OCI-LY3 (cell line): ENCODE measurements at regions not wholly inside any gene's neighbourhood (a gene's known extent, or its start where the extent isn't known, plus 50 kb on each side); places are given as distances from the start of the nearest gene placed in this dataset.

ENCODE experiments used
- H2AFZ ChIP-seq: fragments of 200-600, 300-600 bp; shearing (Covaris generic); 2 replicates; pipeline ENCODE4 v1.6.0; 2014; ENCODE audit warnings: antibody characterized with exemption, low read depth, low read length
- H3K27ac ChIP-seq: fragments of 200-600, 300-600 bp; sonication (generic); 2 replicates; pipeline ENCODE4 v1.5.1; 2014; ENCODE audit warnings: mild to moderate bottlenecking, low read length, moderate library complexity, mixed read lengths
- H3K27me3 ChIP-seq: fragments of 200-600, 300-600 bp; sonication (generic); 2 replicates; pipeline ENCODE4 v1.6.1; 2014; ENCODE audit warnings: low read depth, low read length, mixed read lengths
- H3K36me3 ChIP-seq: fragments of 200-600, 300-600 bp; sonication (generic); replicated peaks from 2 replicates; pipeline ENCODE3; 2014; ENCODE audit warnings: low read depth, low read length, mixed read lengths
- H3K4me1 ChIP-seq: fragments of 300-600, 200-600 bp; sonication (generic); 2 replicates; pipeline ENCODE4 v1.6.1; 2014; ENCODE audit warnings: low read length, mixed read lengths
- H3K4me2 ChIP-seq: fragments of 200-600, 300-600 bp; sonication (generic); 2 replicates; pipeline ENCODE4 v1.6.1; 2014; ENCODE audit warnings: low read length, mixed read lengths
- H3K4me3 ChIP-seq: fragments of 300-600, 200-600 bp; sonication (generic); 2 replicates; pipeline ENCODE4 v1.5.1; 2014; ENCODE audit warnings: antibody characterized with exemption, mild to moderate bottlenecking, low read length, moderate library complexity
- H3K79me2 ChIP-seq: fragments of 300-600, 200-600 bp; shearing (Covaris generic); 2 replicates; pipeline ENCODE4 v1.6.1; 2014; ENCODE audit warnings: mild to moderate bottlenecking, low read length, mixed read lengths
- H3K9ac ChIP-seq: fragments of 300-600, 200-600 bp; shearing (Covaris generic); 2 replicates; pipeline ENCODE4 v1.6.0; 2014; ENCODE audit warnings: mild to moderate bottlenecking, low read length, moderate library complexity
- H3K9me3 ChIP-seq: fragments of 200-600, 300-600 bp; shearing (Covaris generic); 2 replicates; pipeline ENCODE4 v1.6.1; 2014; ENCODE audit warnings: low read length, mixed read lengths; ENCODE audit not compliant: insufficient read depth
- H4K20me1 ChIP-seq: fragments of 200-600, 300-600 bp; sonication (generic); 2 replicates; pipeline ENCODE4 v1.6.1; 2016; ENCODE audit warnings: low read length, mixed read lengths; ENCODE audit not compliant: insufficient read depth
- EZH2phosphoT487 ChIP-seq: fragments of 200-600 bp; shearing (Covaris generic); IDR thresholded peaks from 2 replicates; pipeline ENCODE4 v1.6.1; 2018; ENCODE audit warnings: antibody characterized with exemption, mixed run types, low read depth
- TF ChIP-seq, protein P1 (sequence below): fragments of 200-600, 300-600 bp; sonication (generic); IDR thresholded peaks from 2 replicates; pipeline ENCODE4 v1.5.1; 2014; ENCODE audit warnings: antibody characterized with exemption, low read length, low read depth

- no peak for TF ChIP-seq EZH2phosphoT487
- TF ChIP-seq, protein P1, sequence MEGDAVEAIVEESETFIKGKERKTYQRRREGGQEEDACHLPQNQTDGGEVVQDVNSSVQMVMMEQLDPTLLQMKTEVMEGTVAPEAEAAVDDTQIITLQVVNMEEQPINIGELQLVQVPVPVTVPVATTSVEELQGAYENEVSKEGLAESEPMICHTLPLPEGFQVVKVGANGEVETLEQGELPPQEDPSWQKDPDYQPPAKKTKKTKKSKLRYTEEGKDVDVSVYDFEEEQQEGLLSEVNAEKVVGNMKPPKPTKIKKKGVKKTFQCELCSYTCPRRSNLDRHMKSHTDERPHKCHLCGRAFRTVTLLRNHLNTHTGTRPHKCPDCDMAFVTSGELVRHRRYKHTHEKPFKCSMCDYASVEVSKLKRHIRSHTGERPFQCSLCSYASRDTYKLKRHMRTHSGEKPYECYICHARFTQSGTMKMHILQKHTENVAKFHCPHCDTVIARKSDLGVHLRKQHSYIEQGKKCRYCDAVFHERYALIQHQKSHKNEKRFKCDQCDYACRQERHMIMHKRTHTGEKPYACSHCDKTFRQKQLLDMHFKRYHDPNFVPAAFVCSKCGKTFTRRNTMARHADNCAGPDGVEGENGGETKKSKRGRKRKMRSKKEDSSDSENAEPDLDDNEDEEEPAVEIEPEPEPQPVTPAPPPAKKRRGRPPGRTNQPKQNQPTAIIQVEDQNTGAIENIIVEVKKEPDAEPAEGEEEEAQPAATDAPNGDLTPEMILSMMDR, result no peak
- no peak overlapping the region for H3K4me2 ChIP-seq
- no peaks in the 10 kb centered on the region for H3K79me2 ChIP-seq
These were observed 365.2 kb upstream of the JARID2 start for GRCh38 chr6:14880677-14881076.

DNA sequence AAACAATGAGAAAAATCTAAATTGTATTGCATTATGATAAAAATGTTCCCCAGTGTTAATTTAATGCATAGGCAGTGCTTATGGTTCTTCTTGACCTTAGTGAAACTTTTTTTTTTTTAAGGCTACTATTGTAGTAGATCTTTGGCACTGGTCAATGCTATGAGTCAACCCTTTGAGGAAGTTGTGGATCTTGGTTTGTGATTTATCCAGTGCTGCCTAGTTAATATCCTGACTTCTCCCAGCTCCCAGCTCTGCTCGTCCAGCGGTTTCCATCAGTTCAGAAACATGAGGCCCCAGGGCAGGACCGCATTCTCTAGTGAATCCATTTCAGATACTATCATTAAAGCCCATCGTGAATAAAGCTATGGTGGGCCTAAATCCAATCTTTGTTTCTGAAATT lies 364.5 kb upstream of the JARID2 start:
- Histone ChIP-seq H3K4me3 (no peak overlapping the region), H3K36me3 (no peaks in the 10 kb centered on the region), H3K4me1 (peaks cover 24% of the 10 kb centered on the region), H4K20me1 (no peaks in the 10 kb centered on the region), H3K9me3 (no peaks in the 10 kb centered on the region), H3K4me2 (no peak overlapping the region), H3K9ac (no peak overlapping the region), H3K79me2 (no peaks in the 10 kb centered on the region), H3K27me3 (no peaks in the 10 kb centered on the region), H3K27ac (no peak overlapping the region), H2AFZ (no peak overlapping the region)
- no peak for TF ChIP-seq EZH2phosphoT487
- TF ChIP-seq, protein P1, result no peak

More at GRCh38 chr6:14880677-14881076, 365.2 kb upstream of the JARID2 start:
- no peaks in the 10 kb centered on the region for H3K27me3 ChIP-seq
- H4K20me1 ChIP-seq, result no peaks in the 10 kb centered on the region
- no peak overlapping the region for H2AFZ ChIP-seq
- no peak overlapping the region for H3K4me3 ChIP-seq
- H3K27ac ChIP-seq, result no peak overlapping the region
- no peaks in the 10 kb centered on the region for H3K9me3 ChIP-seq
- no peaks in the 10 kb centered on the region for H3K36me3 ChIP-seq
- H3K4me1 ChIP-seq, result peaks cover 31% of the 10 kb centered on the region
- no peak overlapping the region for H3K9ac ChIP-seq

GRCh38 chr6:14882394-14883026 lies 363.4 kb upstream of the JARID2 start:
- Histone ChIP-seq H3K27me3 (no peaks in the 10 kb centered on the region), H3K4me2 (no peak overlapping the region), H3K4me3 (no peak overlapping the region), H3K4me1 (peaks cover 14% of the 10 kb centered on the region), H3K9me3 (no peaks in the 10 kb centered on the region), H3K27ac (no peak overlapping the region), H3K79me2 (no peaks in the 10 kb centered on the region), H3K9ac (no peak overlapping the region), H2AFZ (no peak overlapping the region), H4K20me1 (no peaks in the 10 kb centered on the region), H3K36me3 (no peaks in the 10 kb centered on the region)
- no peak for TF ChIP-seq EZH2phosphoT487
- TF ChIP-seq, protein P1, result no peak

- TF ChIP-seq, protein P1, result no peak
- no peak for TF ChIP-seq EZH2phosphoT487
- Histone ChIP-seq H4K20me1 (no peaks in the 10 kb centered on the region), H3K9ac (no peak overlapping the region), H3K36me3 (no peaks in the 10 kb centered on the region), H2AFZ (no peak overlapping the region), H3K27me3 (no peaks in the 10 kb centered on the region), H3K4me3 (no peak overlapping the region), H3K4me2 (no peak overlapping the region), H3K9me3 (no peaks in the 10 kb centered on the region), H3K79me2 (no peaks in the 10 kb centered on the region), H3K27ac (no peak overlapping the region), H3K4me1 (0 out of 2 replicates have a peak, but pooled peaks cover under 1% of the 10 kb centered on the region)
These were observed 361.9 kb upstream of the JARID2 start for GRCh38 chr6:14883921-14884320.
